GM18502 (cell line): ENCODE measurements at regions not wholly inside any gene's neighbourhood (a gene's known extent, or its start where the extent isn't known, plus 50 kb on each side); places are given as distances from the start of the nearest gene placed in this dataset.

Experiments
- ATAC-seq: cut with Tn5 transposase; IDR thresholded peaks from one replicate; pipeline ENCODE4 v1.9.1; 2021; ENCODE audit warnings: mild to moderate bottlenecking; ENCODE audit not compliant: unreplicated experiment, poor library complexity

GRCh38 chr3:194768586-194768985 lies 82.9 kb downstream of the FAM43A start:
- ATAC-seq: no peak

DNA sequence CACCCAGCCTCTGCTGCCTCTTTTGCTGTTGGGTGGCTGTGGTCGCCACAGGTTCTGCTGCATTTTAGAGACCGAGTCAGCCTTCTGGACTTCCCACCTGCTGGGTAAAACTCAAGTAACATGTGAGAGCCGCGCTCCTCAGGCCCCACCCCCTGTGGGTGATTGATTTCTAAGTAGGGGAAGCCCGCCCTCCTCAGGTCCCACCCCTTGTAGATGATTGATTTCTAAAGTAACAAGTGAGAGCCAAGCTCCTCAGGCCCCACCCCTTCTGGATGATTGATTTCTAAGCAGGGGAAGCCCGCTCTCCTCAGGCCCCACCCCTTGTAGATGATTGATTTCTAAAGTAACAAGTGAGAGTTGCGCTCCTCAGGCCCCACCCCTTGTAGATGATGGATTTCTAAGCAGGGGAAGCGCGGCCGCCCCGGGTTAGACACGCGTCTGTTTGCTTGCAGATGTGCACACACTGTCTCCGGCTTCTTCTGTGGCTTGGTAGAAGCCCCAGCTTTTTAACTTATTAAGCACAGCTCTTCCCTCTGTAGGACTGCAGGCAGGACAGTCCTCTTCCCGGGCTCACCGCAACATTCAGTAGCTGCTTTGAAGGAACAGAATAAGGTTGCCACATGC lies 83.4 kb downstream of the FAM43A start:
- ATAC-seq: peak; percentile 99

- no peak for ATAC-seq
Observed at GRCh38 chr3:194772241-194773000, 86.7 kb downstream of the FAM43A start.

DNA sequence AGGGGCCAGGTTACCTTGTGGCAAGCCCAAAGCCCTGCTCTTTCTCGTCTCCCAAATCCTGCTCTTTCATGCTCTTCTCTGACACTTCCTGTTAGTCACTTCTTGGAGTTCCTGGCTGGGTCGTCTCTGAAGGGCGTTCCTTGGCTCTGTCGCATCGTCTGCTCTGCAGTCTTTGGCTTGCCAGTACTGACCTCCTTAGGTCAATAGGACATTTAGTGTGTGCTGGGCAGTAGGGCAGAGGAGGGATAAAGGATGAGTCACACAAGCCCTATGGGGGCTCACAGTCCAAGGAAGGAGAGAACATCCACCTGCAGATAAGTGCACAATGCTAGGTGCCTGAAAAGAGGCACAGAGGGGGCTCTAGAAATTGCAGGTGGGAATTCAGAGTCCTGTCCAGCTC lies 87.5 kb downstream of the FAM43A start:
- no peak for ATAC-seq

GRCh38 chr3:194773771-194774455 lies 88.2 kb downstream of the FAM43A start:
- ATAC-seq: no peak

DNA sequence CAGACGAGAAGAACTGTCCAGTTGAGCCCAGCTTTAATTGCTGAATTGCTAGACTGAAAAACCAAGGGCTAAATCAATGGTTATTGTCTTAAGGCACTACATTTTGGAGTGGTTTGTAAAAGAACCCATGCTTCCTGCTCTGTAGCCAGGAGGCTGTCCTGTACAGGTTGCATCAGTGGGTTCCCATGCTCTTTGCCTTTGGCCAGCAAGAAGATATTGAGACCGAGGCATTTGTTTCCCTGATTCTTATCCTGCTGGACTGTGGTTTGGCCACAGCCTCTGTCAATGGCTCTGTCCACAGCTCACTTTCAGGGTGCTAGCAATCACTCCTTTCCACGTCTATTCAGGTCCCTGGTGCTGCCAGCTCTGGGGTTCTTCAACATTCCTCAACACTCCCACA lies 89.6 kb downstream of the FAM43A start:
- no peak for ATAC-seq

DNA sequence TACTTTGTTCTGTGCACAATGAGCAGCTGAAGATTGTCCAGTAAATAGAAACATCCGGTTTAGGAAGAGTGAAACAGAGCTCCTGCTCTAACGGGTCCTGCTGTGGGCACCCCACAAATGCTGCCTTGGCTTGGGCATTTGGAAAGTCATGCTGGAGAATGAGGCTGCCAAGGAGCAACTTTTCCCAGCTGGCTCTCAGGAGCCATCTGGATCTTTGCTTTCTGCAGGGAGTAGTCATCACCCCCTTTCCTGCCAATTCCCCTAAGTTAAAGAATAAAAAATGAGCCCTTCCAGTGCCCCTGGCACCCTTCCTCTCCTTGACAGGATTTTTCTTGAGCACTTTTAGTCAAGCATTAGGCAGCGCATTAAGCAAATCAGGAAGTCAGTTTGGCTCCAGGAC lies 90.0 kb downstream of the FAM43A start:
- ATAC-seq: no peak

DNA sequence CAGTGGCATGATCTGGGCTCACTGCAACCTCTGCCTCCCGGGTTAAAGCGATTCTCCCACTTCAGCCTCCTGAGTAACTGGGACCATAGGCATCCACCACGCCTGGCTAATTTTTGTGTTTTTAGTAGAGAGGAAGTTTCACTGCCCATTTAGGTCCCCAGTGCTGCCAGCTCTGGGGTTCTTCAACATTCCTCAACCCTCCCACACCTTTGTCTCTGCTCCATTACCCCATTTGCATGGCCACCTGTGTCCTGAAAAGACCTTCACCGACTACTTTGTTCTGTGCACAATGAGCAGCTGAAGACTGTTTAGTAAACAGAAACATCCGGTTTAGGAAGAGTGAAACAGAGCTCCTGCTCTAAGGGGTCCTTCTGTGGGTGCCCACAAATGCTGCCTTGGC lies 92.0 kb downstream of the FAM43A start:
- ATAC-seq: no peak

GRCh38 chr3:194779729-194780224 lies 94.1 kb downstream of the FAM43A start:
- no peak for ATAC-seq

DNA sequence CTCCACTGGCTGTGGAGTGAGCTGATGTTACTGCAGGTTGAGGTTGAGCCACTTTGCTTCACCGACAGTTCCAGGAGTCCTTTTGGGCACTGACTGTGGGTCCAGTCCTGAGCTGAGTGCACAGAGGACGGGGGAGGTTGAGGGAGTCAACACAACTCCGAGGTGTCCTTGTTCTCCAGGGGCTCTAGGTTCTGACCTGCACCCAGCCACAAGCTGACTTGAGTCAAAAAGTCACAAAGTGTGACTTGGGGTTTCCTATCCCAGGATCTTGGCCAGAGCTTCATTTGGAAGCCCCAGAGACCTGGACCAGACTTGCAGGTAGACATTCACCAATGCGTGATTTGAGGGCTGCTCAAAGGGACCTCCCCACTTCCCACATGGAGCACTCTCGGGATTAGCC lies 95.0 kb downstream of the FAM43A start:
- ATAC-seq: no peak

DNA sequence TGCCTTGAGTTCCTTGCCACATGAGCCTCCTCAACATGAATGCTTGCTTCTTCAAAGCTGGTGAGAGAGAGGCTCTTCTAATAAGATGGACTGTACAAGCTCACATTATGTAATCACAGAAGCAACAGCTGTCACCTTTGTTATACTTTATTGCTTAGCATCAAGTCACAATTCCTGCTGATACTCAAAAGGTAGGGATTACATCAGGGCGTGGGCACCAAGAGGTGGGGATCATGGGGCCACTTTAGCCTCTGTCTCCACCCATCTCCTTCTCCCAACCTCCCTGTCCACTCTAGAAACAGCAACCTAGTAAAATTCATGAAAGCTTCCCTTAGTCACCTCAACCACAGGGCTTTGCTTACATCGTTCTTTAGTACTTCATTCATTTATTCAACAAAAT lies 95.9 kb downstream of the FAM43A start:
- no peak for ATAC-seq

DNA sequence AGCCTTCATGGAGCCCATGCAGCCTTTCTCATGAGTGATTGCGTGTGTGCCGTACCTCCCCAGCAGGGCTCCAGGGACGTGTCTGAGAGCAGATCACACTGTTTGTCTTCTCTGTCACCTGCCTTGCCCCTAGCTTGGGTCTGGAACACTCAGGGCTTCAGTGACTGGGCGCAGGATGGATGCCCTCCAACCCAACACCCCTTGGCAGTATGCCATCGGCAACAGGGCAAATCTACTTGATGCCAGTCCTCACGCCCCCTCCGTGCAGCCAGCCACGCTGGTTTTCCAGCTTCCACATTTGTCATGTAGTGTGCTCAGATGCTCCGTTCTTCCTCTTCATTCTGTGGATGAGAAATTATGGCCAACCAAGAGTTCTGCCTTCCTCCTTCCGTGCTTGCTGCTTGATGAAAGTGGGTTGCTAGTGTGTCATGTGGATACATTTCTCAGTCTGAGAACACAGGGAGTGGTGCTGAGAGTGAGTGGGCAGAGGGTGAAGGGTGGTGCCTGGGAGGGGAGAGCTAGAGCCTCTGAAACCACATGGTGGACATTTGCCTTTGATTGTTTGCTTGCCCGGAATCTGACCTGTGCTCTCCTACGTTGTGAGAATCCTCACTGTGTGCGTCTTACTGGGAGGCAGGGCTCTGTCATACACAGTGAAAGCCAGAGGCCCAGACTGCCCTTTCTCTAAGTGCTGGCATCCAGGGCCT lies 97.2 kb downstream of the FAM43A start:
- no peak for ATAC-seq

DNA sequence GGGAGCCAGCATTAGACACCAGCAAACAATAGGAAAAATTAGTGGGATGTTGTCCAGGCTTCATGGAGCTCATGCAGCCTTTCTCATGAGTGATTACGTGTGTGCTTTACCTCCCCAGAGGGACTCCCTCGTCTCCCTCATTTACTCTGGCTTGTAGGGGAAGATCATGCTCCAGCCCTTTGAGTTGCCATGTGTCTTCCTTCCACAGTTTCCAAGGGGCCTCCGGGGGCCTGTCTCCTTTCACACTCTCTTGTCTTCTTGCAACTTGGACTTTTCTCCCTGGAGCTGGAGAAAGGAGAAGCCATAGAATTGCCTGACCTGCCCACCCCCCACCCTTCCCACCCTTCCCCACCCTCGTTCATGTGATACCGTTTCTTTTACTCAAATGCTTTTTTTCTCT lies 98.7 kb downstream of the FAM43A start:
- ATAC-seq: no peak

DNA sequence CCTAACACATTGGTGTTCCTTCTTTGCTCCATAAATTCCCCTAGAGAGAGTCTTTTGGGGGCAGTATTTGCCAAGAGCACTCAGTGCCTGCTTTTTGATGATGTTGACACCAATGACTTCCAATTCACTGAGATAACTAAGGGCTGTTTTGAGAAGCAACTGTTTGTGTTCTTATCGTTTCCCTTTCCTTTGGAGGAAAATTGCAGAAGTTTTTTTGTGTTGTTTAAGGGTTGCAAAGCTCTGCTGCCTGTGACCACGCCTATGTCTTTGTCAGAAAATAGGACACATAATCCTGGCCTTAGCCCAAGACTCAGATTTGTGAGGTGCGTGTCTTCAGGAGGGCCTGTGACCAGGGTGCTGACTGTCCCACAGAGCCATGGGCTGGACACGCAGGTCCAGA lies 99.6 kb downstream of the FAM43A start:
- no peak for ATAC-seq

DNA sequence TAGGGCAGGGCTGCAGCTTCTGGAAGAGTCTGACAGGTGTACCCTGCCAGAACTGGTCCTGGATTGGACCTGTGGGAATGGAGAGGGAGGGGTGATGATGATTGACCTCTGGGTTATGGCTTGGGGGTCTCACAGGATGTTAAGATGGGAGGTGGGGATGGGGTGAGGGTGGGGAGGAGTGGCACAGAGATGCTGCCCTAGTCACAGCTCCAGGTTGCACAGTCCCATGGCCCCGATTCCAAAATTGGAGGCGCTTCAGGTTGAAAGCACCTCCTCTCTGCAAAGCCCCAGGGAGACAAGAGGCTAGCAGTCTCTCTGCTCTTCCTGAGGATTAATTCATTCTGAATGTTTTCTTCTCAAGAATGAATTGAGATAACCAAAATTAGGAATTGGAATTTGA lies 101.4 kb downstream of the FAM43A start:
- ATAC-seq: no peak

DNA sequence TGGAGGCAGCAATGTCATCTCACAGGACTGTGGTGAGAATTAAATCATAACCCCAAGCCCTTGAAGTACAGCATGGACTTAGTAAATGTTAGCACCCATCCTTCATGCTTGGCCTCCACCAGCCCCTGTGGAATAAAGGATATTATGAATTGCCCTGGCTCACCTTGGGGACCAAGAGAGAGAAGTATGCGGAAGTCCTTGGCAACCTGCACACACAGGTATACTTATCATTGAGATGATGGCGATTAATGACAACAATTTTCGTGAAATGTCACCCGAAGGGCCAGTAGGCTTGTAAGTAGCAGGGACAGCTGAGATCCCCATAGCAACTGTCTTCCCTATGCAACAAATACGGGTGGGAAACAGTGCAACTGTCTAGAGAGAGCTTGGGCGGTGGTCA lies 102.0 kb downstream of the FAM43A start:
- ATAC-seq: no peak

DNA sequence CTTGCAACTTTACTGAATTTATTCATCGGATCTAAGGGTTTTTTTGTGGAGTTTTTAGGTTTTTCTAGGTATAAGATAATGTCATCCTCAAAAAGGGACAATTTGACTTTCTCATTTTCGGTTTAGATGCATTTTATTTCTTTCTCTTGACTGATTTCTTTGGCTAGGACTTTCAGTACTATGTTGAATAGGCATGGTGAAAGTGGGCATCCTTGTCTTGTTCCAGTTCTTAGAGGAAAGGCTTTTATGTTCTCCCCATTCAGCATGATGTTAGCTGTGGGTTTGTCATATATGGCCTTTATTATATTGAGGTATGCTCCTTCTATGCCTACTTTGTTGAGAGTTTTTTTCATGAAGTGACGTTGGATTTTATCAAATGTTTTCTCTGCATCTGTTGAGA lies 106.7 kb downstream of the FAM43A start:
- no peak for ATAC-seq

DNA sequence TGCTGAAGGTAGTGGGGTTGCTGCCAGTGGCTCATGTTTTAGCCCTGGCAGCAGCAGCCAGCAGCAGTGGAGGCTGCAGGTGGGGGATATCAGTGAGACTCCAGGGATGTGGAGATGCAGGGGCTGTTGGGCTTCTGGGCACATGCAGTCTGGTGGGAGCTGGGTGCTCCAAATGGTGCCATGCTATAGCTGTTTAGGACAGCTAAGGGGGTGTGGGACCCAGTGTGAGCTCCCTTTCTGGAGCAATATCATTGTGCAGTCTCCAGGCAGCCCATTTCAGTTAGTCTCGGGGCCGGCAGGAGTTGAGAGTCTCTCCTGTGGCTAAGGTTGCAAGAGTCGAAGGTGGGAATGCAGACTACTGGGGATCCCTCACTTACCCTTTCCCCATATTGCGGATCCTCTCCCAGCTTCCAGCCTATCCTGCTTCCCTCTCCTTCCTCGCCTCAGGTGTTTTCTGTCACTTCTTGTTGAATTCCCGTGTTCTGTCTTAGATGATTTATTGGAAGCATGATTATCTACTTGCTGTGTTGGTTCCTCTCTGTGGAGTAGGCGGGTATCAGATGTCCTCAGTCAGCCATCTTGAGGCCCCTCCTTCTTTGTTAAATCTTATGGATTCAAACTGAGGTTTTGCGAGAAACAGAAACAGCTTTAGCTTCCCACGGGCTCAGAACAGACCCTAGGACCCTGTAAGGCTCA lies 112.0 kb downstream of the FAM43A start:
- ATAC-seq: no peak

- no peak for ATAC-seq
Observed at GRCh38 chr3:194798486-194798885, 112.8 kb downstream of the FAM43A start.

- ATAC-seq: no peak
Observed at GRCh38 chr3:194800002-194800401, 114.3 kb downstream of the FAM43A start.
